Heart right ventricle (tissue), 16 donors: ENCODE measurements at regions not wholly inside any gene's neighbourhood (a gene's known extent, or its start where the extent isn't known, plus 50 kb on each side); places are given as distances from the start of the nearest gene placed in this dataset.

ENCODE experiments used
- ATAC-seq, 8 donors: fragments of 200-7000 bp; cut with Tn5 transposase; one replicate each; pipeline ENCODE4 v1.9.1; 2020; ENCODE audit warnings: mild to moderate bottlenecking in 8 of 8, moderate library complexity in 8 of 8, moderate number of reproducible peaks in 1 of 8
- DNase-seq, 2 donors: peaks; one replicate each; pipeline ENCODE4 v3.0.0-alpha.2; 2020
- H3K27ac ChIP-seq, 10 donors: fragments of 200-600 bp; sonication (generic) in 2 of 10; one replicate each; pipeline versions ENCODE4 v1.5.0 to v1.8.0; 2020 to 2022; ENCODE audit warnings: mild to moderate bottlenecking in 3 of 10
- H3K27me3 ChIP-seq, 7 donors: fragments of 200-600 bp; one replicate each; pipeline ENCODE4 v1.8.0; 2021 to 2022; ENCODE audit warnings: mild to moderate bottlenecking in 2 of 7
- H3K36me3 ChIP-seq, 9 donors: fragments of 200-600 bp; sonication (generic) in 1 of 9; one replicate each; pipeline versions ENCODE4 v1.5.0 to v1.8.0; 2020 to 2022; ENCODE audit warnings: mild to moderate bottlenecking in 2 of 9
- H3K4me1 ChIP-seq, 9 donors: fragments of 200-600 bp; sonication (generic) in 1 of 9; one replicate each; pipeline versions ENCODE4 v1.5.0 to v1.8.0; 2020 to 2022; ENCODE audit warnings: mild to moderate bottlenecking in 4 of 9
- H3K4me3 ChIP-seq, 10 donors: fragments of 200-600 bp; sonication (generic) in 2 of 10; one replicate each; pipeline versions ENCODE4 v1.5.0 to v1.8.0; 2020 to 2022; ENCODE audit warnings: mild to moderate bottlenecking in 7 of 10, moderate library complexity in 2 of 10
- H3K9me3 ChIP-seq, 11 donors: fragments of 200-600 bp in 10 of 11; sonication (generic) in 2 of 11; one replicate each; pipeline versions ENCODE4 v1.5.0 to v1.8.0; 2013 to 2022; ENCODE audit warnings: mild to moderate bottlenecking in 2 of 11, control low read depth in 1 of 11, moderate library complexity in 1 of 11
- CTCF ChIP-seq, 9 donors: fragments of 200-600 bp; sonication (generic) in 2 of 9; IDR thresholded peaks; one replicate each; pipeline versions ENCODE4 v1.5.0 to v1.8.0; 2021 to 2022; ENCODE audit warnings: antibody characterized with exemption in 9 of 9, mild to moderate bottlenecking in 5 of 9, moderate library complexity in 1 of 9
- WGBS, 2 donors: extraction: QIAGEN DNeasy Blood & Tissue Kit; methylation state at CpG; one replicate each; pipeline ENCODE4 v1.1.7; 2013; ENCODE audit warnings: inconsistent platforms in 1 of 2; 5-methylcytosine and 5-hydroxymethylcytosine counted together
- intact Hi-C, 10 donors: fragments of 100-400 bp; cut with DNase I; formaldehyde crosslinking; loops; one replicate each; pipeline versions ENCODE4 v1.11.1 to v1.14.2; 2022
- donor health status: Arrhythmogenic right ventricular cardiomyopathy.
- donor health status: ischemic (EF 13 %, LVEDD 7.1; RV severe dilation, severe dysfunction).
- donor health status: healthy with polysubstance abuse.
- donor health status: DM: no; HTN: yes; CAD: no.
- donor health status: DM: no; HTN: no; CAD: no.
- donor health status: ischemic (EF 25% LVEDD 6.9; RV normal size, moderate dysfunction).
- donor health status: ischemic (EF 25% LVEDD 5.7; RV mildly dilated, moderate dysfunction).
- donor health status: healthy.
- donor health status: DM: yes; HTN: yes; CAD: no.
- donor health status: Ischemic cardiomyopathy.
- donor health status: ischemic (EF 35%, LVEDD 5.7; RV mildly dilated, moderate dysfunction).
- donor health status: nonischemic (EF 11% LVEDD 7.7; RV severe dilation, severe dysfunction).
- donor health status: DM: yes; HTN: yes; CAD: no.
- donor health status: PGD.
- donor health status: ischemic (EF 29% LVEDD 5.4; RV normal size, mild dysfunction).
- donor health status: nonischemic (EF 23%, LVEDD 6.1; RV moderate dilation, normal function).

- Histone ChIP-seq H3K27ac (no peak overlapping the region), H3K27me3 (no peaks in the 10 kb centered on the region), H3K9me3 (no peaks in the 10 kb centered on the region), H3K4me1 (no peaks in the 10 kb centered on the region), H3K36me3 (no peaks in the 10 kb centered on the region), H3K4me3 (no peak overlapping the region)
- DNase-seq, result no peak
- WGBS, 2 donors, result 93 to 99% methylated on average over 2 of the region's 2 CpGs
- TF ChIP-seq CTCF (IDR thresholded peaks at IDR 0.05), result no peak
- ATAC-seq, result no peak
- intact Hi-C loops, result no loop called here
These were observed 1289.3 kb upstream of the CITED2 start for GRCh38 chr6:140663772-140664171.

DNA sequence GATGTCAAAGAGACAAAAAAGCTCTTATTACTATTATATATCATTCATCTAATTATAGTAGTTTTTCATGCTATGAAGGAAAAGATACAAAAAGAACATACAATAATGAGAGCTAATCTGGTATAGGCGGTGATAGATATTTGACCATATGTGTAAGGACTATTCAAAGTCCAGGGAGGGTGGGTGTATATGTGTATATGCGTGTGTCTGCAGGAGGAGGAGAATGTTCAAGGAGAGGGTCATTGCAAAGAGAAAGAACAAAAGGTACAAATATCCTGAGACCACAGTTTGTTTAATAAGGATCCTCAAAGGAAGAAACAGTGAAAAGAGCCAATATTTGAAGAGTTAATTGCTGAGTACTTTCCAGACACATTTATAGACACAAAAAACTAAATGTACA, 1288.6 kb upstream of the CITED2 start:
- no peaks in the 10 kb centered on the region for H3K36me3 ChIP-seq
- ATAC-seq (no peak), DNase-seq (no peak)
- H3K4me1 ChIP-seq, result no peaks in the 10 kb centered on the region
- 89 to 93% methylated on average over 2 of the region's 2 CpGs for WGBS, 2 donors
- no peak overlapping the region for H3K27ac ChIP-seq
- no peak for TF ChIP-seq CTCF (IDR thresholded peaks at IDR 0.05)
- intact Hi-C loops, result no loop called here
- H3K27me3 ChIP-seq, result no peaks in the 10 kb centered on the region
- H3K9me3 ChIP-seq, result no peaks in the 10 kb centered on the region
- H3K4me3 ChIP-seq, result no peak overlapping the region

DNA sequence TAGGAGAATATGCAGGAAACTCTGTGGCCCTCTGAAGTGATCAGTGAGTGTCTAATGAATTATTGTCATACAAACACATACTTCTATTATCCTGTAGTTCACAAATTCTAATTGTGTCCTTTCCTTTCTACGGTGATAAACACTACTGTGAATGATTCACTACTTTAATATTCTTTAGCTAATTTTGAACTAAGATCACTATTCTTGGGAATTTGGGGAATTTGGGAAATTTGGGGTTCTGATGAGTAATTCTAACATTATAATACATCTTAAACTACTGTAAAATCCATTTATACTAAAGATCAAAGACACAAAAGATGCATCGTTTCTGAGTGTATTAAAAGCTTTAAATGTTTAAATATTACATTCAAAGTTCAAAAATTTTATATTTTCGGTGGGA, 1287.2 kb upstream of the CITED2 start:
- intact Hi-C loops, result no loop called here
- no peaks in the 10 kb centered on the region for H3K27me3 ChIP-seq
- WGBS, 2 donors, result 77 to 79% methylated on average over 3 of the region's 3 CpGs

GRCh38 chr6:140660295-140660694, 1285.8 kb upstream of the CITED2 start:
- no peak overlapping the region for H3K4me3 ChIP-seq
- no peaks in the 10 kb centered on the region for H3K9me3 ChIP-seq
- H3K4me1 ChIP-seq, result no peaks in the 10 kb centered on the region
- no peak overlapping the region for H3K27ac ChIP-seq
- no peaks in the 10 kb centered on the region for H3K36me3 ChIP-seq
- TF ChIP-seq CTCF (IDR thresholded peaks at IDR 0.05), result no peak
- H3K27me3 ChIP-seq, result no peaks in the 10 kb centered on the region
- no peak for DNase-seq
- no peak for ATAC-seq
- whole genome bisulfite sequencing, 2 donors, result 62 to 83% methylated on average over 2 of the region's 2 CpGs
- intact Hi-C loops, result no loop called here

More for the DNA sequence above, 1287.2 kb upstream of the CITED2 start:
- H3K4me1 ChIP-seq, result no peaks in the 10 kb centered on the region
- no peak overlapping the region for H3K27ac ChIP-seq
- no peaks in the 10 kb centered on the region for H3K36me3 ChIP-seq
- no peak for TF ChIP-seq CTCF (IDR thresholded peaks at IDR 0.05)
- H3K4me3 ChIP-seq, result no peak overlapping the region
- ATAC-seq (no peak), DNase-seq (no peak)
- no peaks in the 10 kb centered on the region for H3K9me3 ChIP-seq

DNA sequence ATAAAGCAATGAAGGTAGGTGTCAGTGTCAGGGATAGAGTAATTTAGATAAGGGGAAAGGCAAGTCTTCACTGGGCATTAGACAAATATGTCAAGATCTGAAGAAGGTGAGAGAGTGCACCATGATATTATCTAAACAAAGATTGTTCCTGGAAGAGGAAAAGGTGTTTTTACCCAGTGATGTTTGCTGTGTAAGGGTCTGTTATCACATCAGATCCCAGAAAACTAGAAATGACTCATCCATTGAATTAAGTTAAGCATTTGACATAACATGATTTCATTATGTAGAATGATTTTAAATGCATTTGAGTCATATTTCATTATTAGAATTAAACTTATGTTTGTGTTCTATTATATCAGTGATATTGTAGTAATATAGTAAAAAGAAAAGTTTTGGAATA, 1279.5 kb upstream of the CITED2 start:
- intact Hi-C loops, result no loop called here
- DNase-seq (no peak), ATAC-seq (no peak)
- H3K27me3 ChIP-seq, result no peaks in the 10 kb centered on the region
- H3K4me1 ChIP-seq, result no peaks in the 10 kb centered on the region
- no peak overlapping the region for H3K27ac ChIP-seq
- peaks cover 0 to 3% (median 0%) of the 10 kb centered on the region in 11 donors for H3K9me3 ChIP-seq
- H3K36me3 ChIP-seq, result no peaks in the 10 kb centered on the region
- TF ChIP-seq CTCF (IDR thresholded peaks at IDR 0.05), result no peak
- no peak overlapping the region for H3K4me3 ChIP-seq
